Fibroblast of skin of abdomen (primary cell): ENCODE measurements at regions not wholly inside any gene's neighbourhood (a gene's known extent, or its start where the extent isn't known, plus 50 kb on each side); places are given as distances from the start of the nearest gene placed in this dataset.
A peak's percentile ranks its signal among the peaks of the same experiment; 100 is the strongest.
"Not testable (repeated sequence)": the region's sequence is repeated elsewhere in the genome, so short reads cannot be mapped to it uniquely, and the experiment has no call there.

Experiments
- DNase-seq: peaks from one replicate; pipeline ENCODE4 v3.0.0-alpha.2; 2013

GRCh38 chr5:123751670-123752069 is 239.7 kb downstream of the CSNK1G3 start:
- DNase-seq = no peak

DNA sequence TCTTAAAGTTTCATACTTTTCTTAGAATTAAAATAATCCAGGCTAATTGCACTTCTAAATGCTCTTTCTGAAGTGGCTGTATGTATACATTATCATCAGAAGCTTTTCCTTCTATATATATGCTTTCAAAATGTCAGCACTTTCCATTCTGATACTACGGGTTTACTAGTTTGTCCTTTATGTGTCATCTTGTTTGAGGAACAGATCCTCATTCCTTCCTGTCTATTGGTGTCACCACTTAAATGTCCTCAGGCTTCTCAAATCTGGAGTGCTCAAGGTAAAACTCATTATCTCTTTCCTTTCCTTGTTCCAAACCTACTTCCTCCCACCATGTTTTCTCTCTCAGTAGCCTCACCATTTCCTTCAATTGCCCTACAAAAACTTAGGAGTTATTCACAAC is 236.3 kb downstream of the CSNK1G3 start:
- DNase-seq = no peak

DNA sequence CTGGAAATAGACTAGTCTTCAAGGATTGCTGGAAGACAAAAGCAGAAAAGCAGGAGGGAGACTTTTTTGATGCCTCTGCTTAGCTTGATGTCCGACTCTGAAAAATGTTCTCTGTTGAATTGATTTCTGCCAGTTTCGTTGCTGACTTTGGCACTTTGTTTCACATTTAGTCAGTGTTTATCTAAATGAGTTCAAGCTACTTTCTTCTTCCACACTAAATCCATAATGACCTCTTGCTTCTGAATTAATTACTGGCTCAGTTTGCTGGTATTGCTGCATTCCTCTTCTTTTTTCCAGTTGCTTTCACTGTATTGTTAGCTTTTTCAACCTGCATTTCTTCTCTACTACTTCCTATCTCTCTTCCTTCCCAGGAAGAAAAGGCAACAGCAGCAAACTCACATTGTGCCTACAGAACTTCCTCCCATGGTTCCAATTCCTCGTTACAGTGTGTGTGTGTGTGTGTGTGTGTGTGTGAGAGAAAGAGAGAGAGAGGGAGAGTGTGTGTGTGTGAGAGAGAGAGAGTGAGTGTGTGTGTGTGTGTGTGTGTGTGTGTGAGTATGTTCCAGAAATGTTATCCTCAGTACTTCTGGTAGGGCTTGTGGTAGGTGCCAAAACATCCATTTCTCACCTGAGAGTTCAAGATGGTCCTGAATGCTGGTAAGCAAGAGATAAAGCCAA is 234.8 kb downstream of the CSNK1G3 start:
- DNase-seq = no peak

GRCh38 chr5:123743990-123744583 is 232.1 kb downstream of the CSNK1G3 start:
- no peak for DNase-seq

- DNase-seq = no peak
Measured at GRCh38 chr5:123735384-123735783, 223.4 kb downstream of the CSNK1G3 start.

DNA sequence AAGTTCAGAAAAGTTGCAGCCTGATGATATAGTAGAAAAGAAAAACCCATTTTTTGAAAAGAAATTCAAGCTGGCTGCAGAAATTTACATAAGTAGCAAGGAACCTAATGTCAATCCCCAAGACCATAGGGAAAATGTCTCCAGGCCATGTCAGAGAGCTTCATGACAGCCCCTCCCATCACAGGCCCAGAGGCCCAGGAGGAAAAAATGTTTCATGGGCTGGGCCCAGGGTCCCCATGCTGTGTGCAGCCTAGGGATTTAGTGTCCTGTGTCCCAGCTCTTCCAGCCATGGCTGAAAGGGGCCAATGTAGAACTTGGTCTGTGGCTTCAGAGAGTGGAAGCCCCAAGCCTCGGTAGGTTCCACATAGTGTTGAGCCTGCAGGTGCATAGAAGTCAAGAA is 220.3 kb downstream of the CSNK1G3 start:
- no peak for DNase-seq

DNA sequence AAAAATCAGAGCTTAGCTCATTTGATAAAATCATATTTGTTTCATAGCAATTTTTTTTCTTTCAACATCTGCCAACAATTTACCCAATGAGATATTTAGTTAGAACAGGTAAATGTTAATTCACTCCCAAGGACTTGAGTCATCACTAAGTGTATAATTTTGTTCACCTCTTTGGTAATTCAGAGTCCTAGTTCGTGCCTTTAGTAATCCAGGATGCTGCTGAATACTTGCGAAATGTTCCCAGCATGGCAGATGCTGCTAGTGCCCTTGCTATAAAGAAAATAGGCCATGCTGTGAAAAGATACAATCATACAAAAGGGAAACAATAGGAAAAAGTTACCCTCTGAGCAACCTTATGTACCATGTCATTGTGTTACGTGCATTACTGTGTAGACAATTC is 210.5 kb downstream of the CSNK1G3 start:
- no peak for DNase-seq

GRCh38 chr5:123721675-123722276 is 209.8 kb downstream of the CSNK1G3 start:
- DNase-seq = peak; percentile 25

- DNase-seq = no peak
Measured at GRCh38 chr5:123720955-123721354, 209.0 kb downstream of the CSNK1G3 start.

- no peak for DNase-seq
Measured at GRCh38 chr5:123720339-123720738, 208.4 kb downstream of the CSNK1G3 start.

GRCh38 chr5:123719004-123719403 is 207.0 kb downstream of the CSNK1G3 start:
- no peak for DNase-seq

DNA sequence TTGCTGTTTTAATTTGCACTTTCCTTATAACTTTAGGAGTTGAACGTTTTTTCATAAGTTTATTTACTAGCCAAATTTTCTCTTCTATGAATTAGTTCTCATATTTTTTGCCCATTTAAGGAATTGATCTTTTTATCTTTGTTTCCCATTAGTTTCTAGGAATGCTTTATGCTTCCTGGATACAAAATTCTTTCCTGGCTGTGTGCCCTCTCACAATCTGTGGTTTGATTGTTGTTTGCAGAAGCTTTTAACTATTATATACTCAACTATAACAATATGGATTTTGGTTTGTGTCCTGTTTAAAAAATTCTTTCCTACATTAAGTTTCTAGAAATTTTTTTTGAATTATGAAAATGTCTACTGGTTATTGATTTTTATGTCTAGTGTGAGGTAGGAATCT is 206.3 kb downstream of the CSNK1G3 start:
- DNase-seq = no peak

DNA sequence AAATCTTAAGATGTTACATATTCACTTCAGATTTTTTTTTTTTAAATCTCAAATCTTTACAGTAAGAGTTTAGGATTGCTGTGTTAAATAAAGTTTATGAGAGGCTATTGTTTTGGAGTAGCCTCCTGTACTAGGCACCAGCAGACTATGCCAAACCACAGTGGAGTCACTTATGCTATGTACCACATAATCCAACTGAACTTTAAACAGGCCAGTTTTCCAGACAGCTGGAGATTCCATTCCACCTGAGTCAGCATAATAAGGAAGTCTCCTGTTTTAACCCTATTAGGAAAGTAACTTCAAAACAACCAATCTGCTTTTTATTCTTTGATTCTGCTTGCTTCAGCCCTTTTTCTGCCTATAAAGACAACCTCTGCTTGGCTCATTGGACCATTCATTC is 205.2 kb downstream of the CSNK1G3 start:
- DNase-seq = peak; percentile 88

DNA sequence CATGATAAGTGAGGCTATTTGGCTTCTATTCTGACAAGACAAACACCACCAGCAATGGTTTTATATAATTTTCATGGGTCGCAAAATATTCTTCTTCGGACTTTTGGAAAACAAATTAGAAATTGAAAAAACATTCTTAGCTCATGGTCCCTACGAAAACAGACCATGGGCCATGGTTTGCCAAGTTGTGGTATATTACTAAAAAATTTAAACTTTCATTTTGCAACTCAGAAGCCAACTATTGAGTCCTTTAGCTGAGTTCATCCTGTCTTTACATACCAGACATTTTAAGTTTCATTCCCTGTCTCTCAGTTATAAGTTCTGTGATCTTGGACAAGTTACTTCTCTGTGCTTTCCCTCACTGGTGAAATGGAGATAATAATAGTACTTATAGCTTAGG is 198.1 kb downstream of the CSNK1G3 start:
- no peak for DNase-seq

- DNase-seq = no peak
Measured at GRCh38 chr5:123709422-123709821, 197.4 kb downstream of the CSNK1G3 start.

GRCh38 chr5:123708074-123708806 is 196.3 kb downstream of the CSNK1G3 start:
- DNase-seq = peak; percentile 97

- no peak for DNase-seq
Measured at GRCh38 chr5:123706531-123706930, 194.6 kb downstream of the CSNK1G3 start.

GRCh38 chr5:123705741-123706140 is 193.8 kb downstream of the CSNK1G3 start:
- DNase-seq = peak; percentile 87

GRCh38 chr5:123701511-123702200 is 189.7 kb downstream of the CSNK1G3 start:
- DNase-seq = no peak

- DNase-seq = peak; percentile 96
Measured at GRCh38 chr5:123700624-123701287, 188.8 kb downstream of the CSNK1G3 start.

DNA sequence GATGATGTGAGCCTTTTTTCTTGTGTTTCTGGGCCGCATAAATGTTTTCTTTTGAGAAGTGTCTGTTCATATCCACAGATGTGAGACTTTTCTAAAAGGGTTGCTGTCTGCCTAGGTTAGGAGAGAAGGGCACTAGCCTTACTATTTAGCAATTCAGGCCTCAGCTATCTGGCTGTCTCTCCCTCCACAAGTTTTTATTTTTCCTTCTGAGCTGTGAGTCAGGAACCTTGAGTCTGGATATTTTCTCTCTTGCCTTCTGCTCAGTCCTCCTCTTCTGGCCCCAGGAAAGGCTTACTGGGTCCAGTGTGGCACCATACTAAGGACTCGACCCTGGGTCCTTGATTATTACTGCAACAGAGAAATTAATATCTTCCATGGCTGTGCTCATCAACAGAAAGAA is 187.6 kb downstream of the CSNK1G3 start:
- no peak for DNase-seq

GRCh38 chr5:123698937-123699336 is 187.0 kb downstream of the CSNK1G3 start:
- DNase-seq = not testable (repeated sequence)
